Effector memory CD8-positive, alpha-beta T cell (primary cell): ENCODE measurements at regions not wholly inside any gene's neighbourhood (a gene's known extent, or its start where the extent isn't known, plus 50 kb on each side); places are given as distances from the start of the nearest gene placed in this dataset.

Experiments
- ATAC-seq: fragments of 150-1000 bp; cut with Tn5 transposase; replicated peaks from 2 replicates; pipeline ENCODE4 v1.10.0; 2021; ENCODE audit warnings: mild to moderate bottlenecking, moderate library complexity
- DNase-seq, 3 experiments: peaks; one replicate each; pipeline ENCODE4 v3.0.0; 2021
- H3K27ac Mint-ChIP-seq, 2 donors: one replicate each; pipeline ENCODE4 v1.8.0; 2022; ENCODE audit warnings: mild to moderate bottlenecking in 2 of 2, mixed read lengths in 2 of 2, moderate library complexity in 2 of 2
- H3K27me3 Mint-ChIP-seq, 2 donors: one replicate each; pipeline ENCODE4 v1.8.0; 2022; ENCODE audit warnings: mixed read lengths in 2 of 2
- H3K36me3 Mint-ChIP-seq: one replicate; pipeline ENCODE4 v1.8.0; 2022; ENCODE audit warnings: mild to moderate bottlenecking, moderate library complexity, mixed read lengths; ENCODE audit not compliant: insufficient read depth
- H3K4me1 Mint-ChIP-seq, 2 donors: one replicate each; pipeline ENCODE4 v1.8.0; 2022; ENCODE audit warnings: low read depth in 2 of 2, mixed read lengths in 2 of 2
- H3K4me3 Mint-ChIP-seq, 2 donors: one replicate each; pipeline ENCODE4 v1.8.0; 2022; ENCODE audit warnings: mild to moderate bottlenecking in 2 of 2, mixed read lengths in 2 of 2, moderate library complexity in 2 of 2
- H3K9me3 Mint-ChIP-seq, 2 donors: one replicate each; pipeline ENCODE4 v1.8.0; 2022; ENCODE audit warnings: mixed read lengths in 2 of 2

GRCh38 chr2:122927710-122928557 is 1097.2 kb upstream of the CNTNAP5 start:
- H3K27me3 Mint-ChIP-seq, result no peaks in the 10 kb centered on the region
- H3K9me3 Mint-ChIP-seq, result peaks cover 11 to 25% of the 10 kb centered on the region in 2 donors
- H3K27ac Mint-ChIP-seq, result no peak overlapping the region
- H3K36me3 Mint-ChIP-seq, result no peaks in the 10 kb centered on the region
- no peaks in the 10 kb centered on the region for H3K4me1 Mint-ChIP-seq
- no peak for DNase-seq
- no peak overlapping the region for H3K4me3 Mint-ChIP-seq
- ATAC-seq, result no peak

GRCh38 chr2:122929347-122929746 is 1095.7 kb upstream of the CNTNAP5 start:
- Mint-ChIP-seq H3K4me3 (no peak overlapping the region), H3K9me3 (peaks cover 11 to 25% of the 10 kb centered on the region in 2 donors), H3K36me3 (no peaks in the 10 kb centered on the region), H3K4me1 (no peaks in the 10 kb centered on the region), H3K27ac (no peak overlapping the region), H3K27me3 (no peaks in the 10 kb centered on the region)
- ATAC-seq (no peak), DNase-seq (no peak)

- H3K4me3 Mint-ChIP-seq, result no peak overlapping the region
- no peaks in the 10 kb centered on the region for H3K4me1 Mint-ChIP-seq
- H3K27me3 Mint-ChIP-seq, result no peaks in the 10 kb centered on the region
- peaks cover 0 to 7% of the 10 kb centered on the region in 2 donors for H3K9me3 Mint-ChIP-seq
- ATAC-seq (no peak), DNase-seq (no peak)
- no peaks in the 10 kb centered on the region for H3K36me3 Mint-ChIP-seq
- H3K27ac Mint-ChIP-seq, result no peak overlapping the region
Observed at GRCh38 chr2:122935506-122935905, 1089.6 kb upstream of the CNTNAP5 start.

- Mint-ChIP-seq H3K27me3 (no peaks in the 10 kb centered on the region), H3K36me3 (no peaks in the 10 kb centered on the region), H3K4me1 (no peaks in the 10 kb centered on the region), H3K27ac (no peak overlapping the region), H3K4me3 (no peak overlapping the region), H3K9me3 (peaks cover 3 to 9% of the 10 kb centered on the region in 2 donors)
- ATAC-seq, result no peak
- DNase-seq, result no peak
Observed at GRCh38 chr2:122939796-122940195, 1085.3 kb upstream of the CNTNAP5 start.

- H3K4me3 Mint-ChIP-seq, result no peak overlapping the region
- no peak overlapping the region for H3K27ac Mint-ChIP-seq
- H3K9me3 Mint-ChIP-seq, result peaks cover 5 to 27% of the 10 kb centered on the region in 2 donors
- DNase-seq (no peak), ATAC-seq (no peak)
- H3K36me3 Mint-ChIP-seq, result no peaks in the 10 kb centered on the region
- no peaks in the 10 kb centered on the region for H3K27me3 Mint-ChIP-seq
- H3K4me1 Mint-ChIP-seq, result no peaks in the 10 kb centered on the region
Observed at GRCh38 chr2:122949523-122949922, 1075.6 kb upstream of the CNTNAP5 start.

- DNase-seq (no peak), ATAC-seq (no peak)
- H3K36me3 Mint-ChIP-seq, result no peaks in the 10 kb centered on the region
- H3K4me1 Mint-ChIP-seq, result no peaks in the 10 kb centered on the region
- H3K9me3 Mint-ChIP-seq, result peaks cover 12 to 21% of the 10 kb centered on the region in 2 donors
- H3K27ac Mint-ChIP-seq, result no peak overlapping the region
- no peak overlapping the region for H3K4me3 Mint-ChIP-seq
- H3K27me3 Mint-ChIP-seq, result no peaks in the 10 kb centered on the region
Observed at GRCh38 chr2:122955776-122956175, 1069.3 kb upstream of the CNTNAP5 start.

- no peak for ATAC-seq
- no peaks in the 10 kb centered on the region for H3K27me3 Mint-ChIP-seq
Observed at GRCh38 chr2:122960759-122961641, 1064.1 kb upstream of the CNTNAP5 start.

GRCh38 chr2:122966461-122966860 is 1058.6 kb upstream of the CNTNAP5 start:
- Mint-ChIP-seq H3K4me1 (no peaks in the 10 kb centered on the region), H3K9me3 (peaks cover 1 to 8% of the 10 kb centered on the region in 2 donors), H3K27me3 (no peaks in the 10 kb centered on the region)

More at GRCh38 chr2:122960759-122961641, 1064.1 kb upstream of the CNTNAP5 start:
- no peaks in the 10 kb centered on the region for H3K4me1 Mint-ChIP-seq
- H3K4me3 Mint-ChIP-seq, result no peak overlapping the region
- H3K9me3 Mint-ChIP-seq, result peaks cover 7% of the 10 kb centered on the region in 2 donors
- DNase-seq, result no peak
- H3K36me3 Mint-ChIP-seq, result no peaks in the 10 kb centered on the region
- no peak overlapping the region for H3K27ac Mint-ChIP-seq

GRCh38 chr2:122977580-122977979 is 1047.5 kb upstream of the CNTNAP5 start:
- no peaks in the 10 kb centered on the region for H3K4me1 Mint-ChIP-seq
- no peak overlapping the region for H3K27ac Mint-ChIP-seq
- peaks cover 3 to 5% of the 10 kb centered on the region in 2 donors for H3K9me3 Mint-ChIP-seq
- ATAC-seq (no peak), DNase-seq (no peak)
- H3K4me3 Mint-ChIP-seq, result no peak overlapping the region
- no peaks in the 10 kb centered on the region for H3K27me3 Mint-ChIP-seq
- H3K36me3 Mint-ChIP-seq, result no peaks in the 10 kb centered on the region

More at GRCh38 chr2:122966461-122966860, 1058.6 kb upstream of the CNTNAP5 start:
- no peak overlapping the region for H3K27ac Mint-ChIP-seq
- ATAC-seq, result no peak
- no peak for DNase-seq
- no peaks in the 10 kb centered on the region for H3K36me3 Mint-ChIP-seq
- H3K4me3 Mint-ChIP-seq, result no peak overlapping the region

GRCh38 chr2:122980671-122981070 is 1044.4 kb upstream of the CNTNAP5 start:
- Mint-ChIP-seq H3K36me3 (no peaks in the 10 kb centered on the region), H3K27me3 (no peaks in the 10 kb centered on the region), H3K27ac (no peak overlapping the region), H3K4me1 (no peaks in the 10 kb centered on the region), H3K4me3 (no peak overlapping the region), H3K9me3 (peaks cover 5 to 6% of the 10 kb centered on the region in 2 donors)
- no peak for DNase-seq
- ATAC-seq, result no peak

- Mint-ChIP-seq H3K4me3 (no peak overlapping the region), H3K36me3 (no peaks in the 10 kb centered on the region), H3K27ac (no peak overlapping the region), H3K9me3 (peaks cover 5 to 6% of the 10 kb centered on the region in 2 donors), H3K27me3 (no peaks in the 10 kb centered on the region), H3K4me1 (no peaks in the 10 kb centered on the region)
- ATAC-seq (no peak), DNase-seq (no peak)
Observed at GRCh38 chr2:122982936-122983335, 1042.2 kb upstream of the CNTNAP5 start.

GRCh38 chr2:122988395-122989221 is 1036.5 kb upstream of the CNTNAP5 start:
- Mint-ChIP-seq H3K27ac (no peak overlapping the region), H3K9me3 (peaks cover 0 to 8% of the 10 kb centered on the region in 2 donors), H3K27me3 (no peaks in the 10 kb centered on the region), H3K4me1 (no peaks in the 10 kb centered on the region), H3K36me3 (no peaks in the 10 kb centered on the region), H3K4me3 (no peak overlapping the region)
- DNase-seq (no peak), ATAC-seq (no peak)

- H3K4me3 Mint-ChIP-seq, result no peak overlapping the region
- H3K4me1 Mint-ChIP-seq, result no peaks in the 10 kb centered on the region
- H3K36me3 Mint-ChIP-seq, result no peaks in the 10 kb centered on the region
- no peaks in the 10 kb centered on the region for H3K27me3 Mint-ChIP-seq
- H3K9me3 Mint-ChIP-seq, result peaks cover 0 to 8% of the 10 kb centered on the region in 2 donors
- no peak for DNase-seq
- no peak for ATAC-seq
- H3K27ac Mint-ChIP-seq, result no peak overlapping the region
Observed at GRCh38 chr2:122993592-122993991, 1031.5 kb upstream of the CNTNAP5 start.
